VCaP (cell line): ENCODE measurements at regions not wholly inside any gene's neighbourhood (a gene's known extent, or its start where the extent isn't known, plus 50 kb on each side); places are given as distances from the start of the nearest gene placed in this dataset.

ENCODE experiments used
- H3K27ac ChIP-seq: fragments of 450-650 bp; 2 replicates; pipeline ENCODE4 v1.5.1; 2017
- CTCF ChIP-seq: fragments of 450-650 bp; conservative IDR thresholded peaks from 2 replicates; pipeline ENCODE4 v1.5.1; 2017; ENCODE audit warnings: mild to moderate bottlenecking, moderate library complexity

- TF ChIP-seq CTCF = no peak
- H3K27ac ChIP-seq = no peak overlapping the region
These were observed 1101.6 kb downstream of the FAM133A start for GRCh38 chrX:94775640-94776039.

GRCh38 chrX:94813541-94813940 is 1139.5 kb downstream of the FAM133A start:
- no peak overlapping the region for H3K27ac ChIP-seq
- no peak for TF ChIP-seq CTCF

GRCh38 chrX:94814216-94814615 is 1140.2 kb downstream of the FAM133A start:
- H3K27ac ChIP-seq = no peak overlapping the region
- no peak for TF ChIP-seq CTCF

GRCh38 chrX:94830717-94831116 is 1156.7 kb downstream of the FAM133A start:
- TF ChIP-seq CTCF = no peak

GRCh38 chrX:94831364-94831763 is 1157.4 kb downstream of the FAM133A start:
- TF ChIP-seq CTCF = peak; percentile 60
- no peak overlapping the region for H3K27ac ChIP-seq

More at GRCh38 chrX:94830717-94831116, 1156.7 kb downstream of the FAM133A start:
- H3K27ac ChIP-seq = no peak overlapping the region

- TF ChIP-seq CTCF = no peak
These were observed 1160.2 kb downstream of the FAM133A start for GRCh38 chrX:94834226-94834625.

GRCh38 chrX:94850811-94851210 is 1176.8 kb downstream of the FAM133A start:
- no peak overlapping the region for H3K27ac ChIP-seq
- TF ChIP-seq CTCF = no peak

More at GRCh38 chrX:94834226-94834625, 1160.2 kb downstream of the FAM133A start:
- H3K27ac ChIP-seq = no peak overlapping the region
